NK-92 (cell line): ENCODE measurements at regions not wholly inside any gene's neighbourhood (a gene's known extent, or its start where the extent isn't known, plus 50 kb on each side); places are given as distances from the start of the nearest gene placed in this dataset.

Experiments
- DNase-seq: peaks from one replicate; lab custom pipeline; 2025; ENCODE audit not compliant: unreplicated experiment; lab: John Stamatoyannopoulos, UW

DNA sequence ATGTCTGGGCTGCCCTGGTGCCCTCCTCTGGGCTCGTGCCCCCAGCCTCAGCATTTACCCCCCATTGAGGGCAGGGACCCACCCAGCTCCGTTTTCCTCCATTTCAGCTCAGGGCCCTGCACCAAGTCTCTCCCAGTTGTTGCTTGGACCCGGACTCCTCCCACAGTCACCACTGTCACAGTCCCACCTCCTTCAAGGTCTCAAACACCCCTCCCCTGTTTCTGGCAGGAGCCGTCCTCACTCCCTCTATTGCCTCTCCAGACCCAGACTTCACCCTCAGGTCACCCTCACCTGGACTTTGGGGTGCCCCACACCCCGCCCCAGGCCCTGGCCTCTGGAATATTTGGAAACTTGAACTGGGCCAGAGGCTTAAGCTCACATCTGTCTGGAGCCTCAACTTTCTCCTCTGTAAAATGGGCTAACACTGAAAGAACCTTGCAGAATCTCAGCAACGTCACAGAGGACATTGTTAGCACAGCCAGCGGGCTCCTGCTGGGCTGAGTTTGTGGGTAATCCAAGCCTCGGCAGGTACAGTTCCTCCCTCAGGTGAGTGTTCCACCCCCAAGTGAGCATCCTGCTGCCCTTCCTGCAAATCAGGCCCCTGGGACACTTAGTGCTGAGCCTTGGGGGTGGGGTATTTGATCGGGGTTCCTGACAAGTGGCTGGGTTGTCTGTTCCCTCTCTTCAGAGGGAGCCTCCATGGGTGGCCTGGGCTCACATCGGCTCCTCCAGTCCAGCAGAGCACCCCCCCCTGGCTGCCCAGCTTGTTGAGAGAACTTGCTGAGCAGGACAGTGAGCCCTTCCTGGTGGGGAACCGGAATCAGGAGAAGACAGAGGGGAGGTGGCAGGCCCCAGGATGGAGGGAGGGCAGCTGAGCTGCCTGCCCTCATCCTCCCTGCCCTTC lies 130.1 kb downstream of the C9orf50 start:
- DNase-seq: no peak

DNA sequence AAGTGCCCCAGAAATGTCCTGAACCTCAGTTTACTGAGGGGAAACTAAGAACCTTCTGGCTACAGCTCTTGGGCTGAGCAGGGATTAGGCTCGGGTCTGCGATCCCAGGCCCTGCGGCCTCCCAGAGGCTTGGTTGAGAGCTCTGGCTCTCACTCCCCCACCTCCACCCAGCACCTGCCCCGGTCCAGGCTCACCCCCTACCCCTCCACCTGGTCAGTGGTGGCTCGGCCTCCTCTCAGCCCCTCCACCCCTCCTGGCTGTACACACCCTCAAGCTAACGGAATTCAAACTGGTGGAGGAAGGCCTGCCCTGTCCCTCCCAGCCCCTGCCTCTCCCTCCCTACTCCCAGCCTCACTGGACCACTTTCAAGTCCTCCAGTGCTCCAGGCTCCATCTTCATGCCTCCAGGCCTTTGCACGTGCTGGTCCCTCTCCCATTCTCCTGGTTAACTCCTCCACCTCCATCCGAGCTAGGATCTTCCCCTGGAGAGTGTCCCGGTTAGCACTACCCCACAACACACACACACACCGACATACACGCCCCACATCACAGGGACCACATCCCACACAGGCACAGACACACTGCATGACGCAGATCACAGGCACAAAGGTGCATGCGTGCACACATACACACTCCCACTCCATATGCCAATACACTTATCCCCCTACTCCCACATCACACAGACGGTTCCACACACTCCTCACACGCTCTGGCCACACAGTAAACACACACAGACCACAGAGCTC lies 130.9 kb downstream of the C9orf50 start:
- DNase-seq: no peak

DNA sequence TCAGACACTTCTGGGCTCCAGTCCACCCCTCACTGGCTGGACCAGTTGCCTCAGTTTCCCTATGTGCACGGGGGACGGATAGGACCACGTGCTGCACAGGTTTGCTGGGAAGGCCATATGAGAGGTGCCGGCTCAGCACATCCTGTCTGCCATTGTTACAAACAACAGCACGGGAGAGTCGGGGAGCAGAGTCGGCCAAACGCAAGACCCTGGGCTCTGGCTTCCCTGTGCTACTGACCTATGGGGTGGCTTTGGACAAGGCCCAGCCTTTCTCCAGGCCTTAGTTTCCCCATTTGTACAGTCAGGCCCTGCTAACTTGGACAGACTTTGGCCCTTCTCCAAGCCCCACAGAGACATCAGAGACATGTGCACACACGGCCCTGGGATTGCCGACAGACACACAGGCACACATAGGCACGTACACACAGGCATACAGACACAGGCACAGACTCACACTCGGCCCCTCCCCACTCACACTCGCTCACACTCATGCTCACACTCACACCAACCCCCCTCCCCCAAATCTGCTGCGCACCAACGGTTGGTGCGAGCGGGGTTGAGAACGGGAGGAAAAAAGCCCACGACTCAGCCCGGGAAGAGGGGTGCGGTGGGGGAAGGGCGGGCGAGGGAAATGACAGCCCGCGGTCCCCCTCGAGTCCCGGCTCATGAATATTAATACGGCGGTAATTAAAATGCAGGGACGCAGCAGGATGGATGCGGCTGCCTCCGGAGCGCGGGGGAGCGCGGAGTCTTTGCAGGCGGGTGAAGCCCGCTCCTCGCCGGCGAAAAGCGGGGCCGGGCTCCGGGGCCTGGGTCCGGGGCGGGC lies 133.0 kb downstream of the C9orf50 start:
- DNase-seq: no peak

DNA sequence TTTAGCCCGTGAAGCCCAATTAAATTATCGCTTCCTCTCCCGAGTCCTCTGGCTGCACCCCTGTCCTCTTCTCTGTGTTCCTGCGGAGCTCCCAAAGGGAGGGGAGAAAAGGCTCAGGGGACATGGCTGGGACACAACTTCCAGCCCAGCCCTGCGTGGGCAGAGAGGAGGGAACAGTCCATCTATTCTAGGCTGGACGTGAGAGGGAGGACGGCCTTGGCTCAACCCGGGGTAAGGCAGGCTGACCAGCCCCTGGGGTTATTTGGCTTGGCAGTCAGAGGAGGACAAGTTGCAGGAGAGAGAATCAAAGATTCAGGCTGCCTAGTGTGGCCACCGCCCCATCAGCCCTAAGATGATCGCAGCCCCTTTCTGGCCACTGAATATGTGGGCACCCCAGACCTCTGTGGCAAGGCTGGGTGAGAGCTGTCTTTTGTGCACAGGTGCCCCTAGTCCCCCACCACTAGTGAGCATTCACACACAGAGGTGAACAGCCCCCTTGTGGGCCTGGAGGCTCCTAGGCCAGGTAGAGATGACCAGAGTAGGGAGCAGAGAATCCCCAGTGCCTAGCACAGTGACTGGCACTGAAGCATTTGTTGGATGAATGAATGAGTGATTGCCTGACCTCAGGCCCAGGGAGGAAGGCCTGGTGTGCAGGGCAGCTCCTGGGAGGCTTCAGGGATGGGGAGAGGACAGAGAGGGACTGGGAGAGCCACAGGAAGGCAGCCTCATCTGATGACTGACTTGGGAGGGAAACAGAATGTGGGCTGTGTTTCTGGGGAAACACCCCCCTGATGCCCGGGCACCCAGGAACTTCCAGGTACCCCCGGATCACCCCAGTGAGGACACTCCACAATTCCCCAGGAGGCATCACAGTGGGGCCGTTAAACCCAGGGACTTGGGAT lies 133.9 kb downstream of the C9orf50 start:
- DNase-seq: no peak

DNA sequence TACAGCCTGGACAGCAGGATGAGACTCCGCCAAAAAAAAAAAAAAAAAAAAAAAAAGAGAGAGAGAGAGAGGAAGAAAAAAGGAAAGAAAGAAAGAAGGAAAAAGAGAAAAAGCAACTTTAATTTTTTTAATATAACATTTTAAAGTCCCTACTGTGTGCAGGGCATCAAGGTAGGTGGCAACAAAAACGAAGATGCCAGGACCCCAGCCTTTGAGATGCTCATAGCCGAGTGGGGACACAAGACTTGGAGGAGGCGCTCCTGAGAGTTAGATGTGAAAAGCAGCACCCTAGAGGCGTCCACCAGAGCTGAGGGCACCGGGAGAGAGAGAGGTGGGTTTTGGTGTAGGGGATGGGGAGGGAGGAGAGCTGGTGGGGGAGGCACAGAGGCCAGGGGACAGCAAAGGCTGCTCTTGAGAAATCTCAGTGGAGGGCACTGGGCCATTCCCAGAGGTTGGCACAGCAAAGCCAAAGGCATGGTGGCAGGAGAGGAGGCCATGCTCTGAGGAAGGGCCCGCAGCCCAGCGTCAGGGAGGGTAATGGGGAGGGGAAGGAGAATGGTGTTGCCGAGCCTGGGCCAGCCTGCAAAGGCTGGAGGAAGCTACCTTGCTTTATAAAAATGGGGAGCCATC lies 135.6 kb downstream of the C9orf50 start:
- DNase-seq: no peak

DNA sequence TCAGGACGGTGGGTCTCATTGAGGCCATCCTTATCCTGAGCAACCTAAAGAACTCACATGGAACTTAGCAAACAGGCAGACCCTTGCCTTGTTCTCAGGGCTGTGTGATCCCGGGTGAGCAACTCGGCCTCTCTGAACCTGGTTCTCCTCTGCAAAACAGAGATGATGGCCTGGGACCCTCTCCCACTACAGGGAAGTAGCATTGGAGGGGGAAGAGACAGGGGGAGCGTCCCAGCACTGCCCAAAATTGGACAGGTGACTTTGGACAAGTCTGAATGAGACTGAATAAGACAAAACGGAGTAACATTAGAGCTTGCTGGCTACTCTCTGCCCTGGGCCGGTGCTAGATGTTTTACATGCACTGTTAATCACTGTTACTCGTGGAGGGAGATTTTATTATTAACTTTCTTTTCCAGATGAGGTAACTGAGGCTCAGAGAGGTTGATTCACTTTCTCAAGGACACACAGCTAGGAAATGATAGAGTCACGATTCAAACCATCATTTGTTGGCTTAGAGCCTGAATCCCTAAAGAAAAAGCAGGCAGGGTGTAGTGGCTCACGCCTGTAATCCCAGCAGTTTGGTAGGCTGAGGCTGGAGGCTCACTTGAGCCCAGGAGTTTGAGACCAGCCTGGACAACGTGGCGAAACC lies 136.4 kb downstream of the C9orf50 start:
- DNase-seq: no peak

DNA sequence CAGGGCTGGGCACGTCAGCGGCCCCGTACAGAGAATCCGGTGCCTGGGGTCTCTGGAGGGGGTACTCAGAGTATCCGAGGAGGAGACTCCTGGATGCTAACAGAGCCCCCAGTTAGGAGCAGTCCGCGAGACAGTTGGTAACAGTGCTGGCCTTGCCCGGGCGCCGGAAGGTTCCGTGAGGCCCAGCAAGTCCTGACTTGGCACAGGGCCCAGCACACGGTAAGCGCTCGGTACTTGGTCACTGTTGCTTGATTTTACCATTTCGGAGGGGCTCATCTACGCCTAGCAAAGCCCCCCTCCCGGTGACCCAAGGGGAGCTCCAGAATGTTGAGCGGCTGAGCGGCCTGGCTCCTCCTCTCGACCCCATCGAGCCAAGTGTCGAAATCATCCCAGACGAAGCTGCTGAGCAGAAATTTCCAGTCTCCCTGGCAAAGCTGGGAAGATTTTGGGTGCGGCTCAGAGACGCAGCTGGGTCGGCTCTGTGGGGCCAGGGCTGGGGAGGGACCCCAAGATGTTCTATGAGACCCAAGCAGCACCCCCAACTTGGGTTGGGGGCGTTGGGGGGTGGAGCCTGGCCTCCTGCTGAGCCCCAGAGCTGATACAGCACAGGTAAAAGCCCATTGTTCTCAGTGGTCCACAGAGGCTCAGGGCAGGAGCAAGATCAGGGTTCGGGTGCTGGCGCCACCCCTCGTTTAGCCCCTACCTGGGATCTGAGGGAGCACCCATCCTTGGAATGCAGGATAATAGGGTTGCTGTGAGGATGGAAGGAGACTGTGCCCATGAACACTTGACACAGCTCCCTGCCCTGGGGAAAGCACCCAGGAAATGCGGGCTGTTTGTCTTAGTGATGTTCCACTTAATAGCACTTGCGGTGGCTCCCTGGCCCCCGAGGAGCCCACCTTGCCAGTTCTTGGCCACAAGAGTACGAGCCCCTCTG lies 137.2 kb downstream of the C9orf50 start:
- DNase-seq: no peak

DNA sequence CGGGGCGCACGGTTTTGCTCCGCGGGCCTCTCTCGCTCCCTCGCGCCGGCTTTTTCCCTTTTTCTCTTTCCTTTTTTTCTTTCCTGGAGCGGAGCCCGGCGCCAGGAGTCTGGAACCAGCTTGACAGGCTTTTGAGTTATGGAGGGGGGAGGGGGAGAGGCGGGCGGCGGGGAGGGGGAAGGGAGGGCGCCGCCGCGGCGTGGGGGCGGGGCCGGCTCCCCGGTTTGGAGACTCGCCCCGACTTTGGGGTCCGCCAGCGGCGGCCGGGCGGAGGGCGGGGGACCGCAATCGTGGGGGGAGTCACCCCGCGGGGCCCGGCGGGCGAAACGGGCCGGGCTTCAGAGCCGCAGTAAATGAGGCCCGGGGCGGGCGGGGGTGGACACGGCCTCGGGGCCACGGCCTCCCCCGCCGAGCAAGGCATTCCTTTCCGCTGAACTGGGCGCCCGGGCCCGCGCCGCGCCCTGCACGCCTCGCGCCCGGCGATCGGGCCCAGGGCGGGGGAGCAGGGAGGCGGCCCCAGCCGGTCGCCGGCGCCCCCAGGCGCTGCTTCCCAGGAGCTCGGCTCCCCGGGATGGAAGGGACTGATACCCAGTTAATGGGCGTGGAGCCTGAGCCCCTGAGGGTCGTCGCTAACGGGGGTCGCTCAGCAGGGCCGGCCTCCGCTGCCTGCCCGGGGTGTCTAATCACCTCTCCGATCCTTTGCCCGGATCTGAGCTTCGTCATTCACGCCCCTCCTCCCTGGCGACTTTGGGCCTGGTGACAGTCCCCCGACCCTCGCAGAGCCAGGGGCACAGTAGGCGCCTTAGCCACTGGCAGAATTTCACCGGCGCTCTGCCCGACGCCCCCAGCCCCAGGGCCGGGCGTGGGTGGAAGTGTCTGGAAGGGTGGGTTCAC lies 138.1 kb downstream of the C9orf50 start:
- DNase-seq: no peak

DNA sequence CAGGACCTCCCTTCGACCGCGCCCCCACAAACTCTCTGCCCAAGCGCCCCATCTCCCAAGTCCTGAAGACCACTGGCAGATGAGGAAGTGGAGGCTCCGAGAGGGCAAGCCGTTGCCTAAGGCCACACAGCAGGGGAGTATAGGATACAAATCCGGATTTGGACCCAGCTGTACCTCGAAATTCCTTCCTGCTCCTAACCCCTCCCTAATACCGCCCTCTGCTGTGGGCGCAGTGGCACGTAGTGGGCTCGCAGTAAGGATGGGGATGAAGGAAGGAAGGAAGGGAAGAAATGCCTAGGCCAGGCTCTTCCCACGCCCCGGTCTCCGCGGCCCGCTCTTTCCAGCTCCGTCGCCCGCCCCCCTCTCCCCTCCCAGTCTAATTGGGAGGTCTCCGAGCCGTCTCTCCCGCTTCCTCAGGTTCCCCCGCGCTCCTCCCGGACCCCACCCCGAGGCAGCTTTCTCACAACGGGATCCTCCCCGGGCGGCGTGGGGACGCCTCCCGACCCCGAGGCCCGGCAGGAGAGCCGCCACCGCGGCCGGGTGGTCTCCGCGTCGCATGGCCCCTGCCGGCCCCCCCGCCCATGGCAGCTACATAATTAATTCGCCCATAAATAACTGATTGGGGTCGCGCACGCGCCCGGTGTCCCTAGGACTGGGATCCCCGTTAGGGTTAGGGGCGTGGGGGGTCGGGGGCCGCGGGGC lies 138.9 kb downstream of the C9orf50 start:
- DNase-seq: no peak

DNA sequence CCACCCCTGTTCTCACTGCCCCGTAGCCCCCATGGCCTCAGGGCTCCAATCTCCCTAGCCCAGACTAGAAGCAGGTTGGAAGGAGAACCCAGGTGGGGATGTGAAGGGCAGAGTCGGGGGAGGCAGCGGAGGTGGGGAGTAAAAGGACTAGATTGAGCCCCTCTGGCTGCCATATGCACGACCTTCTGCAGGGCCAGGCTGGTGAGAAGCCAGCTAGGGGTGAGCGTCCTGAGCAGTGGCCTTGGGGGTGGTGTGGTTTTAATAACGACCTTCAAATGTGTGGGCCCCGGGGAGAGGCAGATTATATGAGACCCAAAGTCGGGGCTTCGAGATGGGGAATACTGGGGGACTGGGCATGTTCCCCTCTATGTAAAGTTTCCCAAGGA lies 139.5 kb downstream of the C9orf50 start:
- no peak for DNase-seq

DNA sequence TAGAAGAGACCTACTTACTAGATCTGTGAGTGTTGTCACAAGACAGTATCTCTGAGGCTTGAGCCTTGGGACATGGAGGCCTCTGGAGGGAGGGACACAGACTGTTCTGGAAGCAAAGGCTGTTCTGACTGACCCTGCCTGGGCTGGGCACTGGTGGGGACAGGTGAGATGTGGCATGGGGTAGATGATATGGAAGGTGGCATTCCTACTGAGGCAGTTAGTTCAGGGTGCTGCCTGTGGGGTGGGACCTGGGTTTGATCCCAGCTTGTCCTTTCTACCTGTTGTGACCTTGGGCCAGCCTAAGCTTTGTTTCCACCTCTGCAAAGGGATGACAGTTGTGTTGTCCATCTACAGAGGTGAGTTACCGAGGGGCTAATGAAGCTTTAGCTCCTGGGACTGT lies 140.2 kb downstream of the C9orf50 start:
- no peak for DNase-seq

DNA sequence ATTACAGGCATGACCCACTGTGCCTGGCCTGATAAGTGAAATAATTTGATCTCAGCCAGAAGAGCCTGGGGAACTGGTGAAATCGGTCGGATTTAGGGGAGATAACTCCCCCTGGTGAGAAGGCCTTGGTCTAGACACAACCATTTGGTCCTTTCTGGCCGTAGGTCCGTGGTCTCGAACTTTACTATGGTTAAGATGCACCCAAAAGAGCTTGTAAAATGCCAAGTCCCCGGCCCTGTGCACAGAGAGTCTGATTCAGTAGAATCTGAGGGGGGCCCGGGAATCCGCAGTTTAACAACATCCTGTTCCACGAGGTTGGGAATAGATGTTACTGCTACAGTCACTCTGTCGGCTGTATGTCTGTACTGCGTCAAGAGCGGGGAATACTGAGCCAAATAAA lies 140.7 kb downstream of the C9orf50 start:
- DNase-seq: no peak

DNA sequence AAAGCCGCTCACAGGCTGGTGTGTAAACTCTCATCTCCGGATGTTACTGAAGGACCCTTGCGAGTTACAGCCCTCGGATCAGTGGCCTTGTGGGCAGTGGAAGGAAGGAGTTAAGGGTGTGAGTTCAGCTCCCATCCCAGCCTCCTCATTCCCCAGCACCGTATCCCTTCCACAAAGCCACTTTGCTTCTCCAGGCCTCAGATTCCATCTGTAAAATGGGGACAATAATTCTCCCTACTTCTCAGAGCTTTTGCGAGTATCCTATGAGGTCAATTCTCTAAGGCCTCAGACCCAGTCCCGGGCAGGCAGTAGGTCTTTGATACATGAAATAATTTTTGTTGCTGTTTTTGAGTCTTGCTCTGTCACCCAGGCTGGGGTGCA lies 141.3 kb downstream of the C9orf50 start:
- no peak for DNase-seq

DNA sequence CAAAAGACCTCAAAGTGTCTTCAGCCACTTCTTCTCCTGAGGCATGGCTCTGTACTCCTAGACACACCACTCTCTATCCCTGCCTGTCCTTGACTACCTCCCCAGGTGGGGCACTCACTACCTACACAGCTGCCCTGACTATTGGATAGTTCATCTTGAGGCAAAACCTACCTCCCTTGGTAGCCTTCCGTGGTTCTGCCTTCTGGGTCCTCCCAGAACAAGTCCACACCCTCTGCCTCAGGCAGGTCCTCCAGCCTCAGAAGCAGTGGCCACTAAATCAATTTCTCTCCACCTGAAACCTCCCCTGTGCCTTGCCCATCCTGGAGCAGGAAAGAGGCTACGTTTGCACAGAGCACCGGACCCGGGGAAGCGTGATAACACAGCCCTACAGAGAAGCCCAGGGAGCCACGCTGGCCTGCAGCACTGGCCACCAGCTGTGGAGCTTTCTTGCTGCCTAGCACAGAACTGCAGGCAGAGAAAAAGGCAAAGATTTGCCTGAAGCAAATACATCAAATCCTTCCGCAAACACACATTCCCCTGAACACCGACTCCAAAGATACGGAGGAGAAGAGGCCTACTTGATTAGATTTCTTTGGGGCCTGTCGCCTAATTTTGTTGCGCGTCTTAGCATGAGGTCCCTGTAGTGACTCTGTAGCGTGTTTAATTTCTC lies 141.8 kb downstream of the C9orf50 start:
- DNase-seq: no peak

DNA sequence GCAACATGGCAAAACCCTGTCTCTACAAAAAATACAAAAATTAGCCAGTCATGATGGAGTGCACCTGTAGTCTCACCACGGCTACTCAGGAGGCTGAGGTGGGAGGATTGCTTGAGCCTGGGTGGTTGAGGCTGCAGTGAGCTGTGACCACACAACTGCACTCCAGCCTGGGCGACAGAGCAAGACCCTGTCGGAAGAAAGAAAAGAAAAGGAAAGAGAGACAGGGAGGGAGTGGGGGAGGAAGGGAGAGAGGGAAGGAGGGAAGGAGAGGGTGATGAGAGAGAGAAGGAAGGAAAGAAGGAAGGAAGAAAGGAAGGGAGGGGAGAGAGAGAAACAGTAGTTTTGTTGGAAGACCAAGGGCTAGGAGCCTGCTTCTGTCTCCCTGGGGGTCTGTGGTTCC lies 142.4 kb downstream of the C9orf50 start:
- DNase-seq: no peak
